Caco-2 (cell line): ENCODE measurements at regions not wholly inside any gene's neighbourhood (a gene's known extent, or its start where the extent isn't known, plus 50 kb on each side); places are given as distances from the start of the nearest gene placed in this dataset.

Experiments
- BruUV-seq: library from RNA; stranded (reverse); fragments of 400-500 nt; replicated peaks from 2 replicates; lab custom pipeline; 2021; lab: Mats Ljungman, UMichigan
- CTCF ChIA-PET: fragments of 300-600 bp; sonication (Branson Sonifier 250); formaldehyde crosslinking; loops from one replicate; lab custom pipeline; 2022; ENCODE audit warnings: antibody characterized with exemption; lab: Charles Lee
- POLR2A ChIA-PET: fragments of 300-600 bp; sonication (Branson Sonifier 250); formaldehyde crosslinking; loops from one replicate; lab custom pipeline; 2022; ENCODE audit warnings: antibody characterized with exemption; lab: Charles Lee
- DNase-seq, 2 experiments: peaks; one replicate each; pipeline versions ENCODE4 v3.0.0 to v3.0.0-alpha.2; 2020 to 2022
- H3K27me3 ChIP-seq: replicated peaks from 2 replicates; pipeline ENCODE4 v1.6.0; 2011; ENCODE audit warnings: low read length; ENCODE audit not compliant: control insufficient read depth, insufficient read depth
- H3K36me3 ChIP-seq: 2 replicates; pipeline ENCODE4 v1.5.1; 2011; ENCODE audit warnings: low read length; ENCODE audit not compliant: control insufficient read depth, insufficient read depth
- H3K4me1 ChIP-seq: fragments of 250-450 bp; sonication (Bioruptor Pico); 2 replicates; pipeline ENCODE4 v1.5.1; 2020; ENCODE audit warnings: mild to moderate bottlenecking
- H3K4me3 ChIP-seq: 2 replicates; pipeline ENCODE4 v1.5.1; 2011; ENCODE audit warnings: low read depth, mild to moderate bottlenecking, control low read depth, low read length
- H3K9me3 ChIP-seq: fragments of 250-450 bp; sonication (Bioruptor Pico); 2 replicates; pipeline ENCODE4 v1.5.1; 2020; ENCODE audit warnings: mild to moderate bottlenecking, moderate library complexity
- H3K27ac Mint-ChIP-seq: one replicate; pipeline ENCODE4 v1.8.0; 2022; ENCODE audit warnings: mixed read lengths; ENCODE audit not compliant: unreplicated experiment
- H3K27me3 Mint-ChIP-seq: one replicate; pipeline ENCODE4 v1.8.0; 2022; ENCODE audit warnings: mixed read lengths; ENCODE audit not compliant: insufficient read depth, unreplicated experiment
- H3K36me3 Mint-ChIP-seq: one replicate; pipeline ENCODE4 v1.8.0; 2022; ENCODE audit warnings: mild to moderate bottlenecking, mixed read lengths; ENCODE audit not compliant: insufficient read depth, unreplicated experiment
- H3K4me1 Mint-ChIP-seq: one replicate; pipeline ENCODE4 v1.8.0; 2022; ENCODE audit warnings: low read depth, mixed read lengths; ENCODE audit not compliant: unreplicated experiment
- H3K4me3 Mint-ChIP-seq: one replicate; pipeline ENCODE4 v1.8.0; 2022; ENCODE audit warnings: mild to moderate bottlenecking, moderate library complexity, mixed read lengths; ENCODE audit not compliant: unreplicated experiment
- H3K9me3 Mint-ChIP-seq: one replicate; pipeline ENCODE4 v1.8.0; 2022; ENCODE audit warnings: mixed read lengths; ENCODE audit not compliant: unreplicated experiment
- CTCF ChIP-seq, 2 experiments: fragments of 200-600 bp in 1 of 2; IDR thresholded peaks; 1 replicate in 1 of 2; 2 replicates in 1 of 2; pipeline versions ENCODE4 v1.5.1 to v1.8.0; 2011 to 2022; ENCODE audit warnings: antibody characterized with exemption in 1 of 2, control low read depth in 1 of 2, inconsistent platforms in 1 of 2, low read depth in 1 of 2, low read length in 1 of 2, mild to moderate bottlenecking in 1 of 2, moderate library complexity in 1 of 2; ENCODE audit not compliant: insufficient read depth in 1 of 2, severe bottlenecking in 1 of 2, unreplicated experiment in 1 of 2
- intact Hi-C: fragments of 100-400 bp; cut with micrococcal nuclease; formaldehyde crosslinking; loops from one replicate; pipeline ENCODE4 v1.10.0; 2022; ENCODE audit not compliant: unreplicated experiment

GRCh38 chr14:57078054-57078453 is 190.7 kb downstream of the EXOC5 start:
- TF ChIP-seq CTCF (IDR thresholded peaks at IDR 0.05; ENCODE audit: insufficient read depth in 1 of 2, low read depth in 1 of 2, low read length in 1 of 2, severe bottlenecking in 1 of 2, unreplicated experiment in 1 of 2): no peak
- H3K4me3 ChIP-seq: no peak overlapping the region
- no peaks in the 10 kb centered on the region for H3K36me3 Mint-ChIP-seq
- H3K27me3 ChIP-seq: no peaks in the 10 kb centered on the region
- peaks cover 5% of the 10 kb centered on the region for H3K27me3 Mint-ChIP-seq
- intact Hi-C loops: no loop called here
- ChIA-PET CTCF (no interaction called here), POLR2A (no interaction called here)
- no peaks in the 10 kb centered on the region for H3K4me1 Mint-ChIP-seq
- no peaks in the 10 kb centered on the region for H3K36me3 ChIP-seq
- H3K4me3 Mint-ChIP-seq: no peak overlapping the region
- H3K27ac Mint-ChIP-seq: no peak overlapping the region
- no peaks in the 10 kb centered on the region for H3K4me1 ChIP-seq
- H3K9me3 Mint-ChIP-seq: no peaks in the 10 kb centered on the region
- no peak for DNase-seq
- no TSS peak for BruUV-seq
- H3K9me3 ChIP-seq: no peaks in the 10 kb centered on the region

GRCh38 chr14:57073986-57074385 is 194.7 kb downstream of the EXOC5 start:
- no peak for TF ChIP-seq CTCF (IDR thresholded peaks at IDR 0.05; ENCODE audit: insufficient read depth in 1 of 2, low read depth in 1 of 2, low read length in 1 of 2, severe bottlenecking in 1 of 2, unreplicated experiment in 1 of 2)
- Mint-ChIP-seq H3K27me3 (peaks cover 2% of the 10 kb centered on the region), H3K27ac (no peak overlapping the region), H3K36me3 (no peaks in the 10 kb centered on the region), H3K4me1 (no peaks in the 10 kb centered on the region), H3K4me3 (no peak overlapping the region), H3K9me3 (no peaks in the 10 kb centered on the region)
- Histone ChIP-seq H3K9me3 (no peaks in the 10 kb centered on the region), H3K4me3 (no peak overlapping the region), H3K36me3 (no peaks in the 10 kb centered on the region), H3K27me3 (no peaks in the 10 kb centered on the region), H3K4me1 (no peaks in the 10 kb centered on the region)
- intact Hi-C loops: loop anchor here (2.0 kb wide), 1 partner anchor 243 kb away; no protein-coding TSS in a partner anchor
- no TSS peak for BruUV-seq
- ChIA-PET CTCF (no interaction called here), POLR2A (no interaction called here)
- DNase-seq: no peak

GRCh38 chr14:57071639-57072038 is 197.1 kb downstream of the EXOC5 start:
- Mint-ChIP-seq H3K4me3 (no peak overlapping the region), H3K4me1 (peaks cover 7% of the 10 kb centered on the region), H3K36me3 (no peaks in the 10 kb centered on the region), H3K27ac (no peak overlapping the region), H3K27me3 (peaks cover 2% of the 10 kb centered on the region), H3K9me3 (no peaks in the 10 kb centered on the region)
- ChIA-PET POLR2A (no interaction called here), CTCF (no interaction called here)
- Histone ChIP-seq H3K4me1 (no peaks in the 10 kb centered on the region), H3K9me3 (no peaks in the 10 kb centered on the region), H3K36me3 (no peaks in the 10 kb centered on the region), H3K27me3 (no peaks in the 10 kb centered on the region), H3K4me3 (no peak overlapping the region)
- intact Hi-C loops: loop anchor here (2.0 kb wide), 1 partner anchor 245 kb away; no protein-coding TSS in a partner anchor
- BruUV-seq: no TSS peak
- DNase-seq: no peak
- no peak for TF ChIP-seq CTCF (IDR thresholded peaks at IDR 0.05; ENCODE audit: insufficient read depth in 1 of 2, low read depth in 1 of 2, low read length in 1 of 2, severe bottlenecking in 1 of 2, unreplicated experiment in 1 of 2)
